ENCODE measurements at regions not wholly inside any gene's neighbourhood (a gene's known extent, or its start where the extent isn't known, plus 50 kb on each side); places are given as distances from the start of the nearest gene placed in this dataset.
A peak's percentile ranks its signal among the peaks of the same experiment; 100 is the strongest.

- TF ChIP-seq FOSL2 (CRISPR knock-in tag; IDR thresholded peaks at IDR 0.05) (peak; percentile 88), SOX5 (CRISPR knock-in tag; IDR thresholded peaks at IDR 0.05; ENCODE audit: borderline replicate concordance) (peak; percentile 73; the same call in 1 of the 2 replicates), LRRFIP1 (CRISPR knock-in tag; conservative IDR thresholded peaks at IDR 0.05) (no peak), CREB3 (CRISPR knock-in tag; IDR thresholded peaks at IDR 0.05) (no peak), CBX1 (IDR thresholded peaks at IDR 0.05; ENCODE audit: low read depth) (no peak), BHLHE40 (IDR thresholded peaks at IDR 0.05; ENCODE audit: low read length) (no peak), JUND (CRISPR knock-in tag; IDR thresholded peaks at IDR 0.05) (peak; percentile 59), ZSCAN31 (CRISPR knock-in tag; IDR thresholded peaks at IDR 0.05; ENCODE audit: low read depth) (0 out of 2 replicates have a peak, but pooled peaks have one; percentile 13), NR3C1 (CRISPR knock-in tag; IDR thresholded peaks at IDR 0.05) (no peak), MAFF (IDR thresholded peaks at IDR 0.05; ENCODE audit: low read depth, low read length) (no peak), ARNTL (CRISPR knock-in tag; IDR thresholded peaks at IDR 0.05) (peak; percentile 89), ZNF790 (CRISPR knock-in tag; IDR thresholded peaks at IDR 0.05; ENCODE audit: borderline replicate concordance) (no peak), WIZ (CRISPR knock-in tag; IDR thresholded peaks at IDR 0.05) (no peak), MEIS2 (CRISPR knock-in tag; IDR thresholded peaks at IDR 0.05) (no peak), CHD4 (IDR thresholded peaks at IDR 0.05; ENCODE audit: borderline replicate concordance, low read length) (0 out of 2 replicates have a peak, but pooled peaks have one; percentile 14), ZNF30 (CRISPR knock-in tag; IDR thresholded peaks at IDR 0.05) (no peak), HNF4G (IDR thresholded peaks at IDR 0.05; ENCODE audit: borderline replicate concordance, low read depth, low read length) (peak; percentile 69; the same call in 1 of the 2 replicates), HNF4G (CRISPR knock-in tag; IDR thresholded peaks at IDR 0.05; ENCODE audit: borderline replicate concordance, low read depth) (0 out of 2 replicates have a peak, but pooled peaks have one; percentile 20), JUN (CRISPR knock-in tag; IDR thresholded peaks at IDR 0.05) (peak; percentile 63; the same call in 1 of the 2 replicates), ZMYM4 (CRISPR knock-in tag; IDR thresholded peaks at IDR 0.05) (peak; percentile 90), YEATS4 (CRISPR knock-in tag; IDR thresholded peaks at IDR 0.05; ENCODE audit: borderline replicate concordance) (peak; percentile 36; the same call in 1 of the 2 replicates), ZNF777 (CRISPR knock-in tag; IDR thresholded peaks at IDR 0.05) (no peak), ZBTB39 (CRISPR knock-in tag; IDR thresholded peaks at IDR 0.05) (no peak), ZNF557 (CRISPR knock-in tag; IDR thresholded peaks at IDR 0.05) (no peak), ZNF558 (CRISPR knock-in tag; IDR thresholded peaks at IDR 0.05; ENCODE audit: borderline replicate concordance) (no peak), ZNF546 (CRISPR knock-in tag; conservative IDR thresholded peaks at IDR 0.05) (no peak), ZNF17 (CRISPR knock-in tag; IDR thresholded peaks at IDR 0.05) (no peak), KLF11 (CRISPR knock-in tag; IDR thresholded peaks at IDR 0.05) (peak; percentile 83; the same call in 1 of the 2 replicates)
These were observed 117.4 kb upstream of the SLC45A1 start (continued) for GRCh38 chr1:8200317-8201115.
